ENCODE measurements at regions not wholly inside any gene's neighbourhood (a gene's known extent, or its start where the extent isn't known, plus 50 kb on each side); places are given as distances from the start of the nearest gene placed in this dataset.

GRCh38 chr6:147710890-147711289 lies 202.4 kb downstream of the SAMD5 start (continued):
- no peak for TF ChIP-seq AFF4 (CRISPR knock-in tag; IDR thresholded peaks at IDR 0.05; ENCODE audit: borderline replicate concordance)
- no peak for TF ChIP-seq AR (CRISPR knock-in tag; IDR thresholded peaks at IDR 0.05)
- TF ChIP-seq CREM (CRISPR knock-in tag; IDR thresholded peaks at IDR 0.05), result no peak
- TF ChIP-seq ZNF232 (CRISPR knock-in tag; IDR thresholded peaks at IDR 0.05), result no peak
- TF ChIP-seq ZNF671 (CRISPR knock-in tag; IDR thresholded peaks at IDR 0.05), result no peak
- no peak for TF ChIP-seq IRF2 (CRISPR knock-in tag; IDR thresholded peaks at IDR 0.05; ENCODE audit: borderline replicate concordance, low read depth)
- TF ChIP-seq ZMAT4 (CRISPR knock-in tag; IDR thresholded peaks at IDR 0.05), result no peak
- no peak for TF ChIP-seq SP1 (CRISPR knock-in tag; conservative IDR thresholded peaks at IDR 0.05)

GRCh38 chr6:147711476-147711875 lies 203.0 kb downstream of the SAMD5 start:
- Mint-ChIP-seq H3K36me3 (no peaks in the 10 kb centered on the region), H3K27me3 (ENCODE audit: low read depth) (no peaks in the 10 kb centered on the region), H3K27ac (no peak overlapping the region), H3K4me3 (no peak overlapping the region), H3K9me3 (no peaks in the 10 kb centered on the region), H3K4me1 (peaks cover 7% of the 10 kb centered on the region)
- ChIA-PET CTCF (interaction anchor here (1.0 kb wide), 1 partner anchor 14 kb away, joined by 3 read pairs; no protein-coding TSS in a partner anchor), POLR2A (no interaction called here)
- DNase-seq (ENCODE audit: low spot score), result no peak
- no peak for ATAC-seq
- TF ChIP-seq FOXJ3 (CRISPR knock-in tag; IDR thresholded peaks at IDR 0.05; ENCODE audit: borderline replicate concordance), result no peak
- no peak for TF ChIP-seq USF1 (CRISPR knock-in tag; IDR thresholded peaks at IDR 0.05)
- TF ChIP-seq ETV6 (CRISPR knock-in tag; IDR thresholded peaks at IDR 0.05), result no peak
- TF ChIP-seq SMAD3 (CRISPR knock-in tag; IDR thresholded peaks at IDR 0.05; ENCODE audit: borderline replicate concordance), result no peak
- TF ChIP-seq ZBTB43 (CRISPR knock-in tag; IDR thresholded peaks at IDR 0.05), result no peak
- TF ChIP-seq OVOL2 (CRISPR knock-in tag; IDR thresholded peaks at IDR 0.05; ENCODE audit: borderline replicate concordance), result no peak
- no peak for TF ChIP-seq RELA (CRISPR knock-in tag; IDR thresholded peaks at IDR 0.05; ENCODE audit: borderline replicate concordance)
- TF ChIP-seq E2F5 (CRISPR knock-in tag; IDR thresholded peaks at IDR 0.05), result no peak
- TF ChIP-seq ZNF512 (CRISPR knock-in tag; IDR thresholded peaks at IDR 0.05; ENCODE audit: borderline replicate concordance), result no peak
- TF ChIP-seq ZNF232 (CRISPR knock-in tag; IDR thresholded peaks at IDR 0.05), result no peak
- no peak for TF ChIP-seq ZNF317 (CRISPR knock-in tag; IDR thresholded peaks at IDR 0.05; ENCODE audit: borderline replicate concordance, low read depth)
- no peak for TF ChIP-seq ZNF138 (CRISPR knock-in tag; conservative IDR thresholded peaks at IDR 0.05)
- no peak for TF ChIP-seq AFF4 (CRISPR knock-in tag; IDR thresholded peaks at IDR 0.05; ENCODE audit: borderline replicate concordance)
- TF ChIP-seq TCF7 (CRISPR knock-in tag; IDR thresholded peaks at IDR 0.05; ENCODE audit: low read depth), result no peak
- no peak for TF ChIP-seq MXD4 (CRISPR knock-in tag; IDR thresholded peaks at IDR 0.05; ENCODE audit: borderline replicate concordance)
